ENCODE measurements at regions not wholly inside any gene's neighbourhood (a gene's known extent, or its start where the extent isn't known, plus 50 kb on each side); places are given as distances from the start of the nearest gene placed in this dataset.

GRCh38 chr5:158155067-158155466 lies 296.1 kb upstream of the CLINT1 start:
- H3K9me3 ChIP-seq (ENCODE audit: insufficient read depth, low read length, severe bottlenecking), result no peaks in the 10 kb centered on the region
- ATAC-seq (ENCODE audit: insufficient read depth, low read depth) (no peak), DNase-seq (no peak)

GRCh38 chr5:158154226-158155005 lies 295.5 kb upstream of the CLINT1 start:
- H3K4me2 ChIP-seq (ENCODE audit: insufficient read depth, low read length), result no peak overlapping the region
- H3K4me3 ChIP-seq (ENCODE audit: low read depth in 1 of 2, low read length in 2 of 2), result no peak overlapping the region
- H3K36me3 ChIP-seq (ENCODE audit: insufficient read depth, low read length), result no peaks in the 10 kb centered on the region

More at GRCh38 chr5:158155067-158155466, 296.1 kb upstream of the CLINT1 start:
- no peaks in the 10 kb centered on the region for H3K27me3 ChIP-seq (ENCODE audit: insufficient read depth, low read length, poor library complexity)
- H3K36me3 ChIP-seq (ENCODE audit: insufficient read depth, low read length), result no peaks in the 10 kb centered on the region
- no peak overlapping the region for H3K27ac ChIP-seq (ENCODE audit: low read length)
- H3K79me2 ChIP-seq (ENCODE audit: insufficient read depth, low read length), result no peaks in the 10 kb centered on the region
- no peaks in the 10 kb centered on the region for H3K4me1 ChIP-seq (ENCODE audit: insufficient read depth, low read length)
- H4K20me1 ChIP-seq (ENCODE audit: insufficient read depth, low read length), result no peaks in the 10 kb centered on the region
- no peak overlapping the region for H2AFZ ChIP-seq (ENCODE audit: low read depth, low read length)
- no peak overlapping the region for H3K9ac ChIP-seq (ENCODE audit: low read depth, low read length)
- no peak overlapping the region for H3K4me3 ChIP-seq (ENCODE audit: low read depth in 1 of 2, low read length in 2 of 2)
- TF ChIP-seq CTCF (IDR thresholded peaks at IDR 0.05; ENCODE audit: borderline replicate concordance, extremely low read depth, low read length, poor library complexity, severe bottlenecking) (no peak), EZH2 (IDR thresholded peaks at IDR 0.05; ENCODE audit: borderline replicate concordance, low read depth, low read length, severe bottlenecking) (no peak)
- no peak overlapping the region for H3K4me2 ChIP-seq (ENCODE audit: insufficient read depth, low read length)

GRCh38 chr5:158153508-158153907 lies 294.6 kb upstream of the CLINT1 start:
- no peaks in the 10 kb centered on the region for H3K9me3 ChIP-seq (ENCODE audit: insufficient read depth, low read length, severe bottlenecking)
- no peak overlapping the region for H3K4me2 ChIP-seq (ENCODE audit: insufficient read depth, low read length)
- no peaks in the 10 kb centered on the region for H4K20me1 ChIP-seq (ENCODE audit: insufficient read depth, low read length)
- DNase-seq, result no peak
- no peaks in the 10 kb centered on the region for H3K27me3 ChIP-seq (ENCODE audit: insufficient read depth, low read length, poor library complexity)
- H3K4me3 ChIP-seq (ENCODE audit: low read depth in 1 of 2, low read length in 2 of 2), result no peak overlapping the region
- no peak overlapping the region for H2AFZ ChIP-seq (ENCODE audit: low read depth, low read length)
- H3K36me3 ChIP-seq (ENCODE audit: insufficient read depth, low read length), result no peaks in the 10 kb centered on the region
- no peak overlapping the region for H3K9ac ChIP-seq (ENCODE audit: low read depth, low read length)
- H3K79me2 ChIP-seq (ENCODE audit: insufficient read depth, low read length), result no peaks in the 10 kb centered on the region
- TF ChIP-seq EZH2 (IDR thresholded peaks at IDR 0.05; ENCODE audit: borderline replicate concordance, low read depth, low read length, severe bottlenecking), result no peak
- TF ChIP-seq CTCF (IDR thresholded peaks at IDR 0.05; ENCODE audit: borderline replicate concordance, extremely low read depth, low read length, poor library complexity, severe bottlenecking), result no peak
- H3K27ac ChIP-seq (ENCODE audit: low read length), result no peak overlapping the region
- no peaks in the 10 kb centered on the region for H3K4me1 ChIP-seq (ENCODE audit: insufficient read depth, low read length)
- no peak for ATAC-seq (ENCODE audit: insufficient read depth, low read depth)

More at GRCh38 chr5:158154226-158155005, 295.5 kb upstream of the CLINT1 start:
- Histone ChIP-seq H3K9ac (ENCODE audit: low read depth, low read length) (no peak overlapping the region), H2AFZ (ENCODE audit: low read depth, low read length) (no peak overlapping the region), H3K9me3 (ENCODE audit: insufficient read depth, low read length, severe bottlenecking) (no peaks in the 10 kb centered on the region), H3K4me1 (ENCODE audit: insufficient read depth, low read length) (no peaks in the 10 kb centered on the region), H3K27me3 (ENCODE audit: insufficient read depth, low read length, poor library complexity) (no peaks in the 10 kb centered on the region), H4K20me1 (ENCODE audit: insufficient read depth, low read length) (no peaks in the 10 kb centered on the region), H3K79me2 (ENCODE audit: insufficient read depth, low read length) (no peaks in the 10 kb centered on the region), H3K27ac (ENCODE audit: low read length) (no peak overlapping the region)
- ATAC-seq (ENCODE audit: insufficient read depth, low read depth) (no peak), DNase-seq (no peak)
- TF ChIP-seq CTCF (IDR thresholded peaks at IDR 0.05; ENCODE audit: borderline replicate concordance, extremely low read depth, low read length, poor library complexity, severe bottlenecking), result no peak
- TF ChIP-seq EZH2 (IDR thresholded peaks at IDR 0.05; ENCODE audit: borderline replicate concordance, low read depth, low read length, severe bottlenecking), result no peak
